NT2/D1 (cell line): ENCODE measurements at regions not wholly inside any gene's neighbourhood (a gene's known extent, or its start where the extent isn't known, plus 50 kb on each side); places are given as distances from the start of the nearest gene placed in this dataset.

ENCODE experiments used
- DNase-seq: peaks from one replicate; pipeline ENCODE4 v3.0.0-alpha.2; 2011; ENCODE audit warnings: low read depth, low spot score
- H3K27me3 ChIP-seq: 2 replicates; pipeline ENCODE4 v1.6.0; 2011; ENCODE audit warnings: mild to moderate bottlenecking; ENCODE audit not compliant: insufficient read length, insufficient read depth
- H3K36me3 ChIP-seq: 2 replicates; pipeline ENCODE4 v1.6.1; 2011; ENCODE audit warnings: mild to moderate bottlenecking, low read length, mixed read lengths; ENCODE audit not compliant: insufficient read depth, insufficient read length
- H3K4me1 ChIP-seq: 2 replicates; pipeline ENCODE4 v1.5.1; 2011; ENCODE audit not compliant: insufficient read depth, insufficient read length
- H3K4me3 ChIP-seq: 2 replicates; pipeline ENCODE4 v1.5.1; 2011; ENCODE audit warnings: low read depth; ENCODE audit not compliant: insufficient read length
- H3K9ac ChIP-seq: 2 replicates; pipeline ENCODE4 v1.6.0; 2011; ENCODE audit warnings: low read depth; ENCODE audit not compliant: insufficient read length
- H3K9me3 ChIP-seq: 2 replicates; pipeline ENCODE4 v1.5.1; 2011; ENCODE audit warnings: mild to moderate bottlenecking, low read length; ENCODE audit not compliant: insufficient read depth
- SUZ12 ChIP-seq: IDR thresholded peaks from 2 replicates; pipeline ENCODE4 v1.6.1; 2011; ENCODE audit not compliant: insufficient read length, insufficient read depth; ENCODE audit errors: extremely low read depth
- YY1 ChIP-seq: IDR thresholded peaks from 2 replicates; pipeline ENCODE4 v1.6.1; 2011; ENCODE audit not compliant: insufficient read length, insufficient read depth
- ZNF274 ChIP-seq: IDR thresholded peaks from 2 replicates; pipeline ENCODE4 v1.6.1; 2011; ENCODE audit warnings: mild to moderate bottlenecking, low read depth, low read length

DNA sequence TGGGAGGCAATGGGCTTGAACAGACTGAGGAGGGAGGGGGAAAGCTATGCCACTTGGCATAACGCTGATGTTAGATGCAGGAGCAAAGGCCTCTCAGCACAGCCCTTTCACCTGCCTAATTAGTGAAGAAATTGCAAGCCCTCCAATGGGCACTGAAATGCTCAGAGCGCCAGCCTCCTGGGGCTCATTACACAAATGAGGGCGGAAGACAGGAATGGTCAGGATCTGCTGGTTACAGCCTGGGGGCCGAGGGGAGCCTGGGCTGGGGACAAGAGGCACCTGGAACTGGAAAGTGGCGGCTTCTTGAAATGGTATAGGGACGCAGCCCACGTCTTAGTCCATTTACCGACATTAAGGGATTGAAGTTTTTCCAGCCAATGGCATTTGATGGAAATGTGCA lies 50.2 kb upstream of the PLET1 start:
- no peak for TF ChIP-seq YY1
- no peak for TF ChIP-seq SUZ12
- no peak for TF ChIP-seq ZNF274
- Histone ChIP-seq H3K36me3 (no peaks in the 10 kb centered on the region), H3K9me3 (no peaks in the 10 kb centered on the region), H3K4me1 (no peaks in the 10 kb centered on the region), H3K4me3 (no peak overlapping the region), H3K27me3 (no peaks in the 10 kb centered on the region), H3K9ac (no peak overlapping the region)
- no peak for DNase-seq

DNA sequence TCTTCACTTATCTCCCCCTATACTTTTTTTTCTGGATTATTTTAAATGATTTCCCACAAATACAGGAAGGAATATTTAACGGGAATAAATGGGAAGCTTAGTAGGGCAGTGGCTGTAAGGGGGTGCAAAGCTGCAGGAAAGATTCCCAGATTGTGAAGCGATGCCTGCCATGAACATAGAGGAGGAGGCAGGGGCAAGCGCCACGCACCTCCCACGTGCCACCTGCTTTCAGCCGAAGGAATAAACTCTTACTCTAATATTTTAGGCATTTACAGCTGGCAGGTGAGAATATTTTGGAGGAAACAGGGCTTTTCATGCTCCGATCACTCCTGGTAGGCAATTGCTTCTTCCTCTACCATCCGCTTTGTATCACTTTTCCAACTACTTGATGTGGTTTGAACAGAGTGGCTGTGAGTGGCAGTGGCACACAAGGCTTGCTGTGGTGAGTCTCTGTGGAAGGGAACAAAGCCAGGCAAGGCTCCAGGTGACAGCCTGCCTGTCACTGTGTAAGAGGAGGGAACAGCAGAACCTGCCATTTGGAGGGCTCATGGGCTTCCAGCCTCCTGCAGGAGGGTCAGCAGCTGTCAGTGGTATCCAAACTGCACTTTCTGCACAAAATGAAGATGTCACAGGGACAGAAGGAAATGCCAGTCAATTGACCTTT lies 54.5 kb upstream of the PLET1 start:
- DNase-seq, result no peak
- Histone ChIP-seq H3K27me3 (no peaks in the 10 kb centered on the region), H3K4me1 (no peaks in the 10 kb centered on the region), H3K9me3 (no peaks in the 10 kb centered on the region), H3K36me3 (no peaks in the 10 kb centered on the region), H3K4me3 (no peak overlapping the region), H3K9ac (no peak overlapping the region)
- TF ChIP-seq ZNF274 (no peak), SUZ12 (no peak), YY1 (no peak)

DNA sequence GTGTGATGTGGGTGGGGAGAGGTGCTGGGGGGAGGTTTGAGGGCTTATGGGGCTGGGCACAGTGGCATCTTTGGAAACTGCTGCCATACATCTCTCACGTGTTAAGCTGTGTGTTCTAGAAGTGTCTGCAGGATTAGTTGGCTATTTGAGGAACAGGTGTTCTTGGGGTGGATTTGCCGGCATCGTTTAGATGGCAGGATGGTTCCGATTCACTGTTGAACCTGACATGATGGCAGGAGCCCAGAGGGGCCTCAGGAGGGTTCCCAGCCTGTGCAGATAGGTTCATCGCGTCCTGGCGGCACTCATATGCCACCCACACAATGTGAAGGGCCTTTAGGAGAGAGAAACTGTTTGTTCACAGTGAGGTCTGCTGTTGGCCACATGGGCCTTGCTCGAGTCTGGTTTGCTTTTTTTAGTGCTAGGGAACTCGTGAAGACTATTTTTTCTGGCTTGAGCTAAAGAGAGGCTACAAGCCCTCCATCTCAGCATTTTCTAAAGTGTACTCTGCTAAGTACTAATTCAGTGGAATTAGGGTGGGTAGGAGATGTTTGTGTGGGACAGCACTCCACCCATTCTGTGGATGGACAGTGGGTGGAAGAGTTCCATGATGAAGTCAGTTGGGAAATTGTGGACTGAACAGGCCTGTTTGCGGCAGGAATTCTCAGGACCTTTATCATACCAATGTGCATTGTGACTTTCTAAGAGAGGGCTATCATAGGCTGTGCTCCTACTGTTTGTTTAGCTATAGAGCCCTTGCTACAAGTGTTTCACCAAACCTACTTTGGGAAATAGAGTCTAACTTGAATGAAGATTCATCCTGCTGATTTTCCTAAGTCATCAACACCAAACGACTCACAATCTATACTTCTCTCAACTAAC lies 55.4 kb upstream of the PLET1 start:
- no peak overlapping the region for H3K4me3 ChIP-seq
- no peak overlapping the region for H3K9ac ChIP-seq
- DNase-seq, result no peak
- no peaks in the 10 kb centered on the region for H3K27me3 ChIP-seq
- H3K9me3 ChIP-seq, result no peaks in the 10 kb centered on the region
- no peaks in the 10 kb centered on the region for H3K4me1 ChIP-seq
- no peak for TF ChIP-seq YY1
- no peak for TF ChIP-seq SUZ12
- no peaks in the 10 kb centered on the region for H3K36me3 ChIP-seq

DNA sequence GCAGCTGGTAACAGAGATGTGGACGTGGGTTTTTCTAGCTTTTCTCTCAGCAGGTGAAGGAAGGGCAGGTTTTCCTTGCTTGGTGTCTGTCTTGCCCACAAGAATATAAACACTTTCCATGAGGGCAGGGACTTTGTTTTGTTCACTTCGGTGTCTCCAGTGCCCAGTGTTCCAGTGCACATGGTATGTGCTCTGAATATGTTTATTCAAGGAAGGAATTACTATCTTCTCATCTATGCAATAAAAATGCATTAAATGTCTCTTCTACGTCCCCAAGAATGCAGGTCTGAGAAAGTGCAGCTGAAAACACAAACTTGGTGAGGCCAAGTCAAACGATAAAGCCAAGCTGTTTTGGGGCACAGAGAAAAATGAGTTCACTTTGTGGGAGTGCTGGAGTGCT lies 56.3 kb upstream of the PLET1 start:
- H3K36me3 ChIP-seq, result no peaks in the 10 kb centered on the region
- no peak for TF ChIP-seq YY1
- no peak for TF ChIP-seq ZNF274
- TF ChIP-seq SUZ12, result no peak
- DNase-seq, result no peak

DNA sequence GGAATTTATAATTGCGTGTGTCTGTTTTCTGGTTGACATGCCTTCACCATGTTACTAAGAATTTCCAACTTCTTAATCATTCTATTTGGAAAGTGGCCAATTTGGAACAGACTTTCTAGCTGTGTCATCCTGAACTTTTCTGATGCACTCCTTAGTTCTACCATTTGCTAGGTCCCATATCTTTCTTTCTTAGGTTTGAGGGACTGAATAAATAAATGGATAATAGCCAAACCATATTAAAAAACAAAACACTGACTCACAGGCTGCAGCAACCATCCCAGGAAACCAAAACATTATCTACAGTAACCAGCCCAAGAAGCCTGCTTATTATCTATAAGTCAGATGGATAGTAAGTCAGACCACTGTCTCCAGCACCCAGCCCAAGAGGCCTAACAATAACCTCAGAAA lies 57.5 kb upstream of the PLET1 start:
- H3K27me3 ChIP-seq, result no peaks in the 10 kb centered on the region
- H3K36me3 ChIP-seq, result no peaks in the 10 kb centered on the region
- H3K4me3 ChIP-seq, result no peak overlapping the region
- no peak for TF ChIP-seq ZNF274
- no peak for TF ChIP-seq SUZ12
- no peak for TF ChIP-seq YY1
- H3K4me1 ChIP-seq, result no peaks in the 10 kb centered on the region
- H3K9me3 ChIP-seq, result no peaks in the 10 kb centered on the region
- no peak overlapping the region for H3K9ac ChIP-seq
- no peak for DNase-seq

More for the DNA sequence above, 56.3 kb upstream of the PLET1 start:
- Histone ChIP-seq H3K4me3 (no peak overlapping the region), H3K9me3 (no peaks in the 10 kb centered on the region), H3K9ac (no peak overlapping the region), H3K4me1 (no peaks in the 10 kb centered on the region), H3K27me3 (no peaks in the 10 kb centered on the region)

DNA sequence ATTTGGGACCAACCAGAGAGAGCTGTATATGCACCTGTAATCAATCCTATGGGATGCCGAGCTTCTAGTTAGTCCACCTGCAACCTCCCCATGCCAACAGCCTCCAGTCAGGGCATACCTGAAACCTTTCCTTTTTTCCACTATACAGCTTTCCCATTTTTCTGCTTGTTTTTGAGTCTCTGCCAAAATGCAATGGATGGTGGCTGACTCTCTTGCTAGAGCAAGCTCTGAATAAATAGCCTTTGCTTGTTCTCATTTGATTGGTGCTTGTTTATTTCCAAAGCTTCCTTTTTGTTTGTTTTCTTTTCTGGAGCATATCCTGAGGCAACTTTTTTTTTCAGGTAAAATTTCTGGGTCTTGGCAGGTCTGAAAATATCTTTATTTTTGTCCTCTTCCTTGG lies 58.0 kb upstream of the PLET1 start:
- no peak for TF ChIP-seq ZNF274
- TF ChIP-seq SUZ12, result no peak
- TF ChIP-seq YY1, result no peak
- Histone ChIP-seq H3K36me3 (no peaks in the 10 kb centered on the region), H3K27me3 (no peaks in the 10 kb centered on the region), H3K4me3 (no peak overlapping the region), H3K9ac (no peak overlapping the region), H3K4me1 (no peaks in the 10 kb centered on the region), H3K9me3 (no peaks in the 10 kb centered on the region)
- no peak for DNase-seq

DNA sequence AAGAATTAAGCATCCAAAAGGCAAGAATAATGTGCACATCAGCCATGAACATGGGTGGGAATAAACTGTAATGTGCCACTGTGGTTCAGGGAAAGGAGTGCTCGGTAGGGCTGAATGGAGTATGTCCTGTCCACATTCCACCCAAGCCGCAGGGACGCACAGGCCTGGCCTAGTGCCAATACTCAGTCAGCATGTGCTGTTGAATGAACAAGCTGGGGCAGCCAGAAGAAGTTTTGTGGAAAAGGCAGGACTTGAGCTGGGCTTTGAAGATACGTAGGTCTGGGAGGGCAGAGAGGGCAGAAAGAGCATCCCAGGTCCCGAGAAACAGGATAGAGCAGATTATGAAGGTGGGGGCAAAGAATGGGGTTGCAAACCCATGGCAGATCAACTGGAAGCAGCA lies 60.0 kb upstream of the PLET1 start:
- no peak overlapping the region for H3K9ac ChIP-seq
- TF ChIP-seq ZNF274, result no peak
- no peak for TF ChIP-seq SUZ12
- TF ChIP-seq YY1, result no peak
- no peak overlapping the region for H3K4me3 ChIP-seq
- H3K27me3 ChIP-seq, result no peaks in the 10 kb centered on the region
- no peaks in the 10 kb centered on the region for H3K4me1 ChIP-seq
- H3K9me3 ChIP-seq, result no peaks in the 10 kb centered on the region
- no peak for DNase-seq
- no peaks in the 10 kb centered on the region for H3K36me3 ChIP-seq
